Adrenal gland (tissue), 5 donors: ENCODE measurements at regions not wholly inside any gene's neighbourhood (a gene's known extent, or its start where the extent isn't known, plus 50 kb on each side); places are given as distances from the start of the nearest gene placed in this dataset.

Source experiments
- POLR2A ChIP-seq, 2 donors: fragments of 450-650 bp; IDR thresholded peaks; one replicate each; pipeline ENCODE4 v1.6.1; 2017; ENCODE audit warnings: antibody characterized with exemption in 2 of 2, mild to moderate bottlenecking in 2 of 2, moderate library complexity in 1 of 2
- TF ChIP-seq, protein P1 (sequence below), 6 experiments: fragments of 450-650 bp in 4 of 6; fragments of 200-600 bp in 2 of 6; sonication (generic) in 1 of 6; IDR thresholded peaks; 1 replicate in 5 of 6; 2 replicates in 1 of 6; pipeline versions ENCODE4 v1.5.1 to v1.8.0; 2016 to 2021; ENCODE audit warnings: antibody characterized with exemption in 6 of 6, mild to moderate bottlenecking in 2 of 6, moderate library complexity in 1 of 6
- donor health status: DM: no; HTN: no; CAD: no.

DNA sequence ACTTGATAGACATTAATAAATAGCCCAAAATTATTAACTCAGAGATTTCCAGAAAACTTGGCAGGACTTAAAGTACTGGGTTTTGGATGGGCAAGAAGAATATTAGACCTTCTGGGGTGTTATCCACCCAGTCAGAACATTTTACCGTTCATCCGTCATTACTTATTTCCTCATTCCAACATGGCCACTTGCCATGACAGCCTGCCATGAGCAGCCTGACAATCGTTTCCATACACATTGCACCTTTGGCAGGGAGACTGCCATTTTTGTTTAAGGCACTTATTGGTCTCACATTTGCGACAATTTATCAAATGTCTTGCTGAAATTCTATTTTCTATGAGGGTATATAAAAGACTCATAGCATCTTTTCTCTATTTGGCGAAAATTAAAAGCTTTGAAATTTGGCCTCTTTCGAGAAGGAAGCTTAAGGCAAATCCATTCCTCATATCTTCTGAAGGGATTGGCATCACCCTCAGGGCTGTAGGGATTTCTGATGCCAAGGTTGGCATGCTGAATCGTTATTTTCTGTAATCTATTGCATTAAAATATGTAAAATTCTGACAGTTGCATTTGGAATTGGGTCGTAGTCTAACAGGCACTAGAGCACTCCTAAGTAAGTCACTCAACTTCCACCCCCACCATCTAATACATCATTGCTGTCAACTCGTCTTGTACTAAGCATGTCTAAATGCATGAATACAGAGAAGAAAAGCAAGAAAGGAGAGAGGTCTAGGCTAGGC is 406.3 kb upstream of the PIK3C3 start:
- TF ChIP-seq, protein P1, sequence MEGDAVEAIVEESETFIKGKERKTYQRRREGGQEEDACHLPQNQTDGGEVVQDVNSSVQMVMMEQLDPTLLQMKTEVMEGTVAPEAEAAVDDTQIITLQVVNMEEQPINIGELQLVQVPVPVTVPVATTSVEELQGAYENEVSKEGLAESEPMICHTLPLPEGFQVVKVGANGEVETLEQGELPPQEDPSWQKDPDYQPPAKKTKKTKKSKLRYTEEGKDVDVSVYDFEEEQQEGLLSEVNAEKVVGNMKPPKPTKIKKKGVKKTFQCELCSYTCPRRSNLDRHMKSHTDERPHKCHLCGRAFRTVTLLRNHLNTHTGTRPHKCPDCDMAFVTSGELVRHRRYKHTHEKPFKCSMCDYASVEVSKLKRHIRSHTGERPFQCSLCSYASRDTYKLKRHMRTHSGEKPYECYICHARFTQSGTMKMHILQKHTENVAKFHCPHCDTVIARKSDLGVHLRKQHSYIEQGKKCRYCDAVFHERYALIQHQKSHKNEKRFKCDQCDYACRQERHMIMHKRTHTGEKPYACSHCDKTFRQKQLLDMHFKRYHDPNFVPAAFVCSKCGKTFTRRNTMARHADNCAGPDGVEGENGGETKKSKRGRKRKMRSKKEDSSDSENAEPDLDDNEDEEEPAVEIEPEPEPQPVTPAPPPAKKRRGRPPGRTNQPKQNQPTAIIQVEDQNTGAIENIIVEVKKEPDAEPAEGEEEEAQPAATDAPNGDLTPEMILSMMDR (IDR thresholded peaks at IDR 0.05), result no peak
- TF ChIP-seq POLR2A (IDR thresholded peaks at IDR 0.05), result no peak
